IMR-90 (cell line): ENCODE measurements at regions not wholly inside any gene's neighbourhood (a gene's known extent, or its start where the extent isn't known, plus 50 kb on each side); places are given as distances from the start of the nearest gene placed in this dataset.

ENCODE experiments used
- ATAC-seq: fragments of 200-7000 bp; cut with Tn5 transposase; 2 replicates; pipeline ENCODE4 v1.9.1; 2020; ENCODE audit warnings: low read depth, mild to moderate bottlenecking, moderate library complexity
- BruUV-seq: library from RNA; stranded (reverse); fragments of 400-500 nt; replicated peaks from 2 replicates; lab custom pipeline; 2021; lab: Mats Ljungman, UMichigan
- CTCF ChIA-PET: fragments of 300-600 bp; formaldehyde crosslinking; extraction: SDS; loops from one replicate; lab custom pipeline; 2021; ENCODE audit warnings: antibody characterized with exemption; lab: Yijun Ruan, JAX
- POLR2A ChIA-PET: fragments of 300-600 bp; sonication (Branson Sonifier 250); formaldehyde crosslinking; loops from one replicate; lab custom pipeline; 2022; ENCODE audit warnings: antibody characterized with exemption; ENCODE audit not compliant: unreplicated experiment; lab: Charles Lee
- DNase-seq: peaks from one replicate; pipeline ENCODE4 v3.0.0; 2013
- H2AFZ ChIP-seq: replicated peaks from 2 replicates; pipeline ENCODE3; 2013; ENCODE audit warnings: low read length, mild to moderate bottlenecking; ENCODE audit not compliant: poor library complexity
- H2AK5ac ChIP-seq: 2 replicates; pipeline ENCODE4 v1.6.1; 2013; ENCODE audit warnings: low read depth, low read length, inconsistent platforms
- H2AK9ac ChIP-seq: replicated peaks from 2 replicates; pipeline ENCODE3; 2013; ENCODE audit warnings: mild to moderate bottlenecking, low read depth, low read length, moderate library complexity; ENCODE audit not compliant: poor library complexity
- H2BK120ac ChIP-seq: 2 replicates; pipeline ENCODE4 v1.6.1; 2013; ENCODE audit warnings: low read depth, low read length, inconsistent platforms
- H2BK15ac ChIP-seq: 3 replicates; pipeline ENCODE4 v1.6.1; 2013; ENCODE audit warnings: low read depth, low read length, inconsistent platforms
- H2BK20ac ChIP-seq: 2 replicates; pipeline ENCODE4 v1.6.1; 2013; ENCODE audit warnings: low read depth, mild to moderate bottlenecking, inconsistent platforms, low read length, moderate library complexity
- H2BK5ac ChIP-seq: 2 replicates; pipeline ENCODE4 v1.6.1; 2013; ENCODE audit warnings: mild to moderate bottlenecking, low read depth, low read length, inconsistent platforms; ENCODE audit not compliant: poor library complexity, severe bottlenecking
- H3K14ac ChIP-seq: replicated peaks from 2 replicates; pipeline ENCODE4 v1.6.1; 2013; ENCODE audit warnings: low read depth, low read length, inconsistent platforms
- H3K18ac ChIP-seq: 2 replicates; pipeline ENCODE4 v1.6.1; 2013; ENCODE audit warnings: low read depth, low read length, control low read depth
- H3K23ac ChIP-seq: 2 replicates; pipeline ENCODE4 v1.6.1; 2013; ENCODE audit warnings: low read depth, low read length, inconsistent platforms
- H3K27ac ChIP-seq: 2 replicates; pipeline ENCODE4 v1.5.1; 2013; ENCODE audit warnings: mild to moderate bottlenecking, control low read depth, low read length; ENCODE audit not compliant: insufficient read depth
- H3K27me3 ChIP-seq: 2 replicates; pipeline ENCODE4 v1.6.1; 2013; ENCODE audit warnings: low read length; ENCODE audit not compliant: control insufficient read depth, insufficient read depth
- H3K36me3 ChIP-seq: 2 replicates; pipeline ENCODE4 v1.6.1; 2013; ENCODE audit warnings: low read length, mixed read lengths; ENCODE audit not compliant: control insufficient read depth, insufficient read depth
- H3K4ac ChIP-seq: 2 replicates; pipeline ENCODE4 v1.6.1; 2013; ENCODE audit warnings: low read depth, low read length, inconsistent platforms
- H3K4me1 ChIP-seq: 2 replicates; pipeline ENCODE4 v1.6.1; 2013; ENCODE audit warnings: low read length, mixed read lengths; ENCODE audit not compliant: control insufficient read depth, insufficient read depth
- H3K4me2 ChIP-seq: 2 replicates; pipeline ENCODE4 v1.6.1; 2013; ENCODE audit warnings: low read depth, mild to moderate bottlenecking, control low read depth, low read length, moderate library complexity
- H3K4me3 ChIP-seq: 2 replicates; pipeline ENCODE4 v1.5.1; 2013; ENCODE audit warnings: low read depth, mild to moderate bottlenecking, control low read depth, low read length, moderate library complexity; ENCODE audit not compliant: insufficient read depth
- H3K56ac ChIP-seq: 2 replicates; pipeline ENCODE4 v1.6.1; 2013; ENCODE audit warnings: low read length, inconsistent platforms; ENCODE audit not compliant: insufficient read depth; ENCODE audit errors: extremely low read depth
- H3K79me1 ChIP-seq, 2 experiments: 2 replicates each; pipeline ENCODE4 v1.6.1; 2013; ENCODE audit warnings: low read length in 2 of 2, inconsistent platforms in 1 of 2, low read depth in 1 of 2
- H3K9ac ChIP-seq: 2 replicates; pipeline ENCODE4 v1.6.1; 2013; ENCODE audit warnings: low read depth, low read length, control low read depth
- H3K9me1 ChIP-seq: 2 replicates; pipeline ENCODE4 v1.6.1; 2013; ENCODE audit warnings: low read length, inconsistent platforms; ENCODE audit not compliant: insufficient read depth
- H3K9me3 ChIP-seq: 2 replicates; pipeline ENCODE4 v1.6.1; 2013; ENCODE audit warnings: low read length; ENCODE audit not compliant: control insufficient read depth, insufficient read depth
- H4K20me1 ChIP-seq: 2 replicates; pipeline ENCODE4 v1.6.1; 2013; ENCODE audit warnings: low read length, inconsistent platforms; ENCODE audit not compliant: insufficient read depth
- H4K5ac ChIP-seq: 2 replicates; pipeline ENCODE4 v1.6.1; 2013; ENCODE audit warnings: mild to moderate bottlenecking, low read depth, low read length, control low read depth
- H4K8ac ChIP-seq, 2 experiments: 2 replicates each; pipeline ENCODE4 v1.6.1; 2013; ENCODE audit warnings: low read depth in 2 of 2, low read length in 2 of 2, control low read depth in 1 of 2, inconsistent platforms in 1 of 2
- H4K91ac ChIP-seq: 2 replicates; pipeline ENCODE4 v1.6.1; 2013; ENCODE audit warnings: low read depth, low read length, inconsistent platforms; ENCODE audit not compliant: insufficient read depth
- BHLHE40 ChIP-seq: fragments of 150-350 bp; IDR thresholded peaks from 2 replicates; pipeline ENCODE4 v1.6.1; 2016; ENCODE audit warnings: mild to moderate bottlenecking, low read depth, low read length
- CEBPB ChIP-seq: IDR thresholded peaks from 2 replicates; pipeline ENCODE4 v1.6.1; 2012; ENCODE audit warnings: low read depth, low read length, improper control_type of control experiment
- CHD1 ChIP-seq: IDR thresholded peaks from 2 replicates; pipeline ENCODE4 v1.6.1; 2012; ENCODE audit warnings: low read depth, low read length, improper control_type of control experiment
- CTCF ChIP-seq: conservative IDR thresholded peaks from 2 replicates; pipeline ENCODE4 v1.5.1; 2012; ENCODE audit warnings: mild to moderate bottlenecking, low read depth, low read length, improper control_type of control experiment
- ELK1 ChIP-seq: fragments of 150-350 bp; IDR thresholded peaks from 2 replicates; pipeline ENCODE4 v1.6.1; 2016; ENCODE audit warnings: low read depth, mild to moderate bottlenecking, low read length, moderate library complexity, borderline replicate concordance
- MAFK ChIP-seq: IDR thresholded peaks from 2 replicates; pipeline ENCODE4 v1.6.1; 2012; ENCODE audit warnings: low read depth, low read length, improper control_type of control experiment
- MAZ ChIP-seq: IDR thresholded peaks from 2 replicates; pipeline ENCODE4 v1.6.1; 2012; ENCODE audit warnings: low read depth, mild to moderate bottlenecking, low read length, improper control_type of control experiment, moderate library complexity, borderline replicate concordance
- MXI1 ChIP-seq: IDR thresholded peaks from 2 replicates; pipeline ENCODE4 v1.6.1; 2012; ENCODE audit warnings: low read depth, mild to moderate bottlenecking, low read length, moderate library complexity, borderline replicate concordance
- NFE2L2 ChIP-seq: fragments of 150-350 bp; IDR thresholded peaks from 2 replicates; pipeline ENCODE4 v1.6.1; 2016; ENCODE audit warnings: low read depth, mild to moderate bottlenecking, low read length
- POLR2A ChIP-seq: IDR thresholded peaks from 2 replicates; pipeline ENCODE4 v1.6.1; 2012; ENCODE audit warnings: mild to moderate bottlenecking, low read depth, low read length
- SMC3 ChIP-seq: fragments of 150-350 bp; IDR thresholded peaks from 2 replicates; pipeline ENCODE4 v1.6.1; 2016; ENCODE audit warnings: low read depth, mild to moderate bottlenecking, antibody characterized with exemption, low read length, moderate library complexity
- USF2 ChIP-seq: fragments of 150-350 bp; IDR thresholded peaks from 2 replicates; pipeline ENCODE4 v1.6.1; 2017; ENCODE audit warnings: mild to moderate bottlenecking, antibody characterized with exemption, low read length, low read depth
- dilution Hi-C: fragments of 300-500 bp; cut with HindIII; formaldehyde crosslinking; loops from one replicate; pipeline ENCODE4 v1.14.3; 2018; ENCODE audit warnings: low sequenced_read_pairs; ENCODE audit not compliant: unreplicated experiment
- in situ Hi-C: fragments of 300-500 bp; cut with MboI; formaldehyde crosslinking; loops from 3 replicates; pipeline ENCODE4 v1.14.3; 2019; ENCODE audit warnings: low sequenced_read_pairs, inconsistent platforms, mixed read lengths
- intact Hi-C: fragments of 100-400 bp; cut with micrococcal nuclease; formaldehyde crosslinking; loops from 2 replicates; pipeline ENCODE4 v1.10.0; 2022

GRCh38 chr4:30245140-30245539 is 475.0 kb upstream of the PCDH7 start:
- Histone ChIP-seq H4K5ac (no peak overlapping the region), H3K4me1 (no peaks in the 10 kb centered on the region), H2AK5ac (no peak overlapping the region), H3K23ac (no peak overlapping the region), H4K91ac (no peak overlapping the region), H4K20me1 (no peaks in the 10 kb centered on the region), H3K9me1 (no peaks in the 10 kb centered on the region), H2BK120ac (no peak overlapping the region), H3K56ac (no peak overlapping the region), H2AFZ (no peak overlapping the region), H2BK20ac (no peak overlapping the region), H3K4me2 (no peak overlapping the region), H3K4me3 (no peak overlapping the region), H3K14ac (no peak overlapping the region), H3K18ac (no peak overlapping the region), H3K9me3 (peaks cover 9% of the 10 kb centered on the region), H3K27ac (no peak overlapping the region), H3K36me3 (no peaks in the 10 kb centered on the region), H2BK15ac (no peak overlapping the region), H3K9ac (no peak overlapping the region), H3K79me1 (no peaks in the 10 kb centered on the region), H4K8ac (no peak overlapping the region), H3K4ac (no peak overlapping the region), H3K27me3 (no peaks in the 10 kb centered on the region), H2BK5ac (no peak overlapping the region), H2AK9ac (no peak overlapping the region)
- DNase-seq = no peak
- POLR2A ChIA-PET = no interaction called here
- no TSS peak for BruUV-seq
- ATAC-seq = no peak
- CTCF ChIA-PET = no interaction called here
- intact Hi-C loops (no loop called here), in situ Hi-C loops (no loop called here), dilution Hi-C loops (no loop called here)
- TF ChIP-seq MAZ = no peak
- no peak for TF ChIP-seq NFE2L2
- no peak for TF ChIP-seq USF2
- TF ChIP-seq POLR2A = no peak
- no peak for TF ChIP-seq MXI1
- TF ChIP-seq SMC3 = no peak
- no peak for TF ChIP-seq CEBPB
- TF ChIP-seq ELK1 = no peak
- no peak for TF ChIP-seq CTCF
- TF ChIP-seq MAFK = no peak
- no peak for TF ChIP-seq CHD1
- no peak for TF ChIP-seq BHLHE40
